ENCODE measurements at regions not wholly inside any gene's neighbourhood (a gene's known extent, or its start where the extent isn't known, plus 50 kb on each side); places are given as distances from the start of the nearest gene placed in this dataset.

DNA sequence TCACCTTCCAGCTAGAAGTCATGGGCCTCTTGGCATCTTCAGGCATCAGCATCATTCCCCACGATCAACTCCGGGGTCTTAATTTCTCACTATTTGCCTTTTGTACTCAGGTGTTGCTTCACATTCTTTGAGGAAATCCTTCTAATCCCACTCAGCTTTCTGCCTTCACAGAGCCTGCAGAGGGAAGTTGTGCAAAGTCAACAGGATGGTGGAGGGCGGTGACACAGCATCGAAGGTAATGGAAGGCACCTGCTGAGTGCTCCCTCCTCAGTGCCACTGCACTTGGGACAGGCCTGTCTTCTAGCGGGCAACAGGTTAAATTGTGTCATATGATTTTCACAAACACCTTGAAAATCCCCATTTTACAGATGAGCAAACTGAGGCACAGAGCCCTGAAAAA is 164.0 kb downstream of the EN1 start:
- DNase-seq (ENCODE audit: low read depth, low spot score): no peak
- TF ChIP-seq, protein P1, sequence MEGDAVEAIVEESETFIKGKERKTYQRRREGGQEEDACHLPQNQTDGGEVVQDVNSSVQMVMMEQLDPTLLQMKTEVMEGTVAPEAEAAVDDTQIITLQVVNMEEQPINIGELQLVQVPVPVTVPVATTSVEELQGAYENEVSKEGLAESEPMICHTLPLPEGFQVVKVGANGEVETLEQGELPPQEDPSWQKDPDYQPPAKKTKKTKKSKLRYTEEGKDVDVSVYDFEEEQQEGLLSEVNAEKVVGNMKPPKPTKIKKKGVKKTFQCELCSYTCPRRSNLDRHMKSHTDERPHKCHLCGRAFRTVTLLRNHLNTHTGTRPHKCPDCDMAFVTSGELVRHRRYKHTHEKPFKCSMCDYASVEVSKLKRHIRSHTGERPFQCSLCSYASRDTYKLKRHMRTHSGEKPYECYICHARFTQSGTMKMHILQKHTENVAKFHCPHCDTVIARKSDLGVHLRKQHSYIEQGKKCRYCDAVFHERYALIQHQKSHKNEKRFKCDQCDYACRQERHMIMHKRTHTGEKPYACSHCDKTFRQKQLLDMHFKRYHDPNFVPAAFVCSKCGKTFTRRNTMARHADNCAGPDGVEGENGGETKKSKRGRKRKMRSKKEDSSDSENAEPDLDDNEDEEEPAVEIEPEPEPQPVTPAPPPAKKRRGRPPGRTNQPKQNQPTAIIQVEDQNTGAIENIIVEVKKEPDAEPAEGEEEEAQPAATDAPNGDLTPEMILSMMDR (IDR thresholded peaks at IDR 0.05; ENCODE audit: insufficient read depth, low read length, missing control alignments): no peak
- ChIA-PET POLR2A (no interaction called here), CTCF (no interaction called here)
- H3K4me3 ChIP-seq (ENCODE audit: low read depth, low read length): no peak overlapping the region

DNA sequence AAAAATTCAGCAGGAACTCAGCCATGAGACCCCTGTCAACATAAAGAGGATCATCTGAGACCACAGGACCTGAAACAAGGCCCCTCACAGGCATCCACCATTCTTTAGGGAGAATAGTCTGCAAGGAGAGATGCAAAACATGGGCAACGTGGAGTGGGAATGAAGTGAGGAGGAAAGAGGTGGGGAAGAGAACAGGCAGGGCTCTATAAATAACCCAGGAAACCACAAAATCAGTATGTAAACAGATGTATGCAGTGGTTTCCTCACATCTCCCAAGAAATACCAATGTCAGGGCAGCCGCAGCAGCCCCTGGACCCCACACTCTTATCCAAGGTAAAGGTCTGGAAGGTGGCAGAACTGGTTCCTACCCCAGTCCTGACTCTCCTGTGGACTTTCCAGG is 168.5 kb downstream of the EN1 start:
- CTCF ChIA-PET: no interaction called here
- no peak overlapping the region for H3K4me3 ChIP-seq (ENCODE audit: low read depth, low read length)
- POLR2A ChIA-PET: no interaction called here
- TF ChIP-seq, protein P1 (IDR thresholded peaks at IDR 0.05; ENCODE audit: insufficient read depth, low read length, missing control alignments): no peak
- DNase-seq (ENCODE audit: low read depth, low spot score): no peak

DNA sequence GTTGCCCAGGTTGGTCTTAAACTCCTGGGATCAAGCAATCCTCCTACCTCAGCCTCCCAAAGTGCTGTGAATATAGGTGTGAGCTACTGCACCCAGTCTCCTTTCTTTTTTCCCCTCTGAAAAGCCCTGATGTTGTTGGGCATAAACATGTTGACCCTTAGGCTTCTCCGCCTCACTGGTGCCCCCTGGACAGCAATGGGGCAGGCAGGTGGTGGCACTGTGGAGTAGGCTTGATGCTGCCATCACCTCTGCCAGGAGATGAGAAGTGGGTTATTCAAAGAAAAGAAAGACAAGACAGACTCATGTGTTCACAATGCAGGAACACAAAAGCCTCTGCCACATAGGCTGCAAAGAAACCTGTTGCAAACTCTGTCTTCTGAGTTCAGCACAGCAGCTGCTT is 169.9 kb downstream of the EN1 start:
- POLR2A ChIA-PET: no interaction called here
- CTCF ChIA-PET: interaction anchor here (1.7 kb wide), 1 partner anchor 178 kb away, joined by 4 read pairs; no protein-coding TSS in a partner anchor

DNA sequence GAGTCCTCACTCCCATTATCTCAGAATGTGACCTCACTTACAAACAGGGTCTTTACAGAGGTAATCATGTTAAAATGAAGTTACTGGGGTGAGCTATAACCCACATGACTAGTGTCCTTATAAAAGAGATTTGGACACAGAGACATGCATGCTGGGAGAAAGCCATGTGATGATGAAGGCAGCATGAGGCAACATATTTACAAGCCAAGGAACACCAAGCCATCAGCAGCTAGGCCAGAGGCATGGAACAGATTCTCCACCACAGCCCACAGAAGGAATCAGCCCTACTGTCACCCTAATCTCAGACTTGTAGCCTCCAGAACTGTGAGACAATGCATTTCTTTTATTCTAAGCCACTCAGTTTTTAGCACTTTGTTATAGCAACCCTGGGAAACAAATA is 171.9 kb downstream of the EN1 start:
- TF ChIP-seq, protein P1 (IDR thresholded peaks at IDR 0.05; ENCODE audit: insufficient read depth, low read length, missing control alignments): no peak
- CTCF ChIA-PET: interaction anchor here (1.5 kb wide), 1 partner anchor 49 kb away, joined by 4 read pairs; no protein-coding TSS in a partner anchor
- DNase-seq (ENCODE audit: low read depth, low spot score): no peak
- POLR2A ChIA-PET: no interaction called here
- H3K4me3 ChIP-seq (ENCODE audit: low read depth, low read length): no peak overlapping the region

More for the DNA sequence above, 169.9 kb downstream of the EN1 start:
- DNase-seq (ENCODE audit: low read depth, low spot score): no peak
- no peak overlapping the region for H3K4me3 ChIP-seq (ENCODE audit: low read depth, low read length)
- TF ChIP-seq, protein P1 (IDR thresholded peaks at IDR 0.05; ENCODE audit: insufficient read depth, low read length, missing control alignments): no peak

DNA sequence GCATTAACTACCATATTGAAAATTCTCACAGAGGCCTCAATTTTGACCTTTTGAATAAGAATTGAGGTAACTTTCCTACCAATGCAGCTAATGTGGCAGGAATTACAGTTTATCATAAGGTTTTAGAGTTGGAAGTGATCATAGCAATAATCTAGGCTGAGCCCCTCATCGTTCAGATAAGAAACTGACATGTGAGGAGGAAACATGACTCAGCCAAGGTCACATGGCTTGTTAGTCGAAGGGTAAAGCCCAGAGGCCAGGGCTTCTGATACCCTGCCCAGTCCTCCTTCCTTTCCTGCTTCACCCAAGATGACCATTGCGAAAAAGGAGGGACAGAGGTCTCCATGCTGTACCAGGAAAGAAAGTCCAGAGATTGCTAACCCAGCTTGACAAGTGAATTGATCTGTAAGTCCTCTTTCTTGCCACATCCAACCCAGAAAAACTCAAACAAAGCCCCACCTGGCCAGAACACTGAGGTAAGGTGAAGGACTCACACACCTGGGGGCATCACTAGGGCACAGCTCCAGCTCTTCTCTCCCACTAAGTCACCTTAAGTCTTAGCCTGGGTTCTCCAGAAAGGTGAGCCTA is 174.8 kb downstream of the EN1 start:
- no peak for DNase-seq (ENCODE audit: low read depth, low spot score)
- TF ChIP-seq, protein P1 (IDR thresholded peaks at IDR 0.05; ENCODE audit: insufficient read depth, low read length, missing control alignments): no peak
- H3K4me3 ChIP-seq (ENCODE audit: low read depth, low read length): no peak overlapping the region
- ChIA-PET POLR2A (no interaction called here), CTCF (interaction anchor here (0.9 kb wide), 1 partner anchor 182 kb away, joined by 3 read pairs; no protein-coding TSS in a partner anchor)

DNA sequence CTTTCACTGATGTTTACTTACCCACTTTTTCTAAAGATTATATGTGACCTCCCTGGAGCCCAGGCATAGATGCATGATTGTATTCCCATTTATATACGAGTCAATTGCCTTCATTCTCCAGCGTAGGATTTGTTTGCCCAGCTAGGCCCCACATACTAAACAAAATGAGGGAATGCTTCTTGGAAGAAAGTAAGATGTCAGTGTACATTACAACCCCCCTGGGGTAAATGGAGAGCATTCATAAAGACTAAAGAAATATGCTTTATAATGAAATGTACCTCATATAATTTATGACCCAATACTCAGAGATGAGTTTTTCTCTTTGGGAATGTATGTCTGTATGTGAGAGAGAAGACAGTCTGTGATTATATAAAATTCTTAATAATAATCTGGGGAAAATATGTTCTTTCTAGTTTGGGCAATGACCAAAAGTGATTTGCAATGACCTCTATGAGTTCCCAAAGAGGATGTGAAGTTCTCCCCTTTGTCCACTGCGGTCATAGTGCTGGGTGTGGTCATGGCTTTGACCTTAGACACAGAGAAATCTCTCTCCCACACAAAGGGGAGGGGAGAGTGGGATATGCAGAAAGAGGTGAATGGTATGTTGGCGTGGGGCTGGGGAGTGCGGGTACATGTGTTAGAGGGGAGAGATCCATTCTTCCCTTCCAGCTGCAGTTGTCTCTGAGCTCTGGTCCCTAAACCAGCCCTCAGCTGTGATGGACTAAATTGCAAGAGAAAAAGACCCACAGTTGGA is 175.6 kb downstream of the EN1 start:
- TF ChIP-seq, protein P1 (IDR thresholded peaks at IDR 0.05; ENCODE audit: insufficient read depth, low read length, missing control alignments): no peak
- CTCF ChIA-PET: interaction anchor here (0.9 kb wide), 1 partner anchor 183 kb away, joined by 3 read pairs; no protein-coding TSS in a partner anchor
- no peak for DNase-seq (ENCODE audit: low read depth, low spot score)
- POLR2A ChIA-PET: no interaction called here
- H3K4me3 ChIP-seq (ENCODE audit: low read depth, low read length): no peak overlapping the region

Data from AG04449 (cell line).